ENCODE measurements at regions not wholly inside any gene's neighbourhood (a gene's known extent, or its start where the extent isn't known, plus 50 kb on each side); places are given as distances from the start of the nearest gene placed in this dataset.

DNA sequence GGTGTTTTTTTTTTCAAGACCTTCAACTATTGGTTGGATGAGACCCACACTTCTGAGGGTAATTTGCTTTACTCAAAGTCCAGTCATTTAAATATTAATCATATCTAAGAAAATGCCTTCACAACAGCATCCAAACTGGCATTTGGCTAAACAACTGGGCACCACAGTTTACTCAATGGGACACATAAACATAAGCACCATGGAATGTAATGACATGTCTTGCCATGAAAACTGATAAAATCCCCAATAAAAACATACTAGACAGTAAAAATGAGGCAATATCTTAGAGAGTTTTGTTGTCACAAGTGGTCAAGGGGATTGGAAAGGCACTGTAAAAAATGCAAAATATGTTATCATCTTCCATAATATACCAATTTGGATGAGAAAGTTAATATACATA, 838.8 kb upstream of the ADAMTS5 start:
- H3K27me3 Mint-ChIP-seq = peaks cover 6% of the 10 kb centered on the region
- DNase-seq = no peak
- H3K9me3 ChIP-seq (ENCODE audit: control insufficient read depth, low read length, poor library complexity, severe bottlenecking) = no peaks in the 10 kb centered on the region
- no peak overlapping the region for H3K27ac Mint-ChIP-seq
- no peaks in the 10 kb centered on the region for H3K36me3 Mint-ChIP-seq (ENCODE audit: low read depth)
- H3K4me1 Mint-ChIP-seq = peaks cover 7% of the 10 kb centered on the region
- ATAC-seq = no peak
- H3K4me3 Mint-ChIP-seq = no peak overlapping the region

DNA sequence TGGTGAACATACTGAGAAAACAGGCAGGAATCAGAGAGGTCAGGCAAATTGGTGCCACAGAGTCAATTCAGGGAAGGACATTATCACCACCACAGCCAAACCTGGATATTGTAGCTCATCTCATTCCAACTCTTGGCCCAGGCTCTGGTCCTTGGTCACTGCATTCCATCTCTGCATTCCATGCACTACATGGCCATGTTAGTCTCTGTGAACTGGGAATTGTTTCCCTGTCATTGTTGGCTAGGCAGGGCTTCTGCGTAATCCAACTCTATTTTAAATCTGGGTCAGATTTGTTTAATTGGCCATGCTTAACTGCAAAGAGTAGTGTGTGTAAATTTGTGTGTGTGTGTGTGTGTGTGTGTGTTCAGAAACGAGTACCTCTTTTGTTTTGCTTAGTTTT, 837.6 kb upstream of the ADAMTS5 start:
- no peak overlapping the region for H3K27ac Mint-ChIP-seq
- H3K4me3 Mint-ChIP-seq = no peak overlapping the region
- no peaks in the 10 kb centered on the region for H3K9me3 ChIP-seq (ENCODE audit: control insufficient read depth, low read length, poor library complexity, severe bottlenecking)
- H3K4me1 Mint-ChIP-seq = peaks cover 7% of the 10 kb centered on the region
- ATAC-seq (no peak), DNase-seq (no peak)
- no peaks in the 10 kb centered on the region for H3K36me3 Mint-ChIP-seq (ENCODE audit: low read depth)
- H3K27me3 Mint-ChIP-seq = peaks cover 12% of the 10 kb centered on the region

DNA sequence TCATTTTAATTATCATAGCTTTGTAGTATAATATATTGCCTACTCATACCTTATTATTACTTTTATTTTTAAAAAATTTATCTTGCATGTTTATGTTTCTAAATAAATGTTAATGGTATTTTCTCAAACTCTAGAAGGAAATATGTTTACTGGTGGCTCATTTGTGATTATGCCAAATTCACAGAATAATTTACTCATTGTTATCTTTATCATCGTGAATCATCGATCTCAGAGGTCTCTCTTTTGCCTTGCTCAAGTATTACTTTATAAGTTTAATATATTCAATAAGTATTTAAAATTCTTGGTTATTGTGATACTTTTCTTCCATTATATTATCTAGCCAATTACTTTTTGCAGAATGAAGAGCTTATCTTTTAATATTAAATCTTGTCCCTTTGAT, 836.7 kb upstream of the ADAMTS5 start:
- no peak for ATAC-seq
- DNase-seq = no peak
- H3K36me3 Mint-ChIP-seq (ENCODE audit: low read depth) = no peaks in the 10 kb centered on the region
- peaks cover 12% of the 10 kb centered on the region for H3K27me3 Mint-ChIP-seq
- H3K4me3 Mint-ChIP-seq = no peak overlapping the region
- H3K27ac Mint-ChIP-seq = no peak overlapping the region
- H3K9me3 ChIP-seq (ENCODE audit: control insufficient read depth, low read length, poor library complexity, severe bottlenecking) = no peaks in the 10 kb centered on the region
- H3K4me1 Mint-ChIP-seq = peaks cover 7% of the 10 kb centered on the region

DNA sequence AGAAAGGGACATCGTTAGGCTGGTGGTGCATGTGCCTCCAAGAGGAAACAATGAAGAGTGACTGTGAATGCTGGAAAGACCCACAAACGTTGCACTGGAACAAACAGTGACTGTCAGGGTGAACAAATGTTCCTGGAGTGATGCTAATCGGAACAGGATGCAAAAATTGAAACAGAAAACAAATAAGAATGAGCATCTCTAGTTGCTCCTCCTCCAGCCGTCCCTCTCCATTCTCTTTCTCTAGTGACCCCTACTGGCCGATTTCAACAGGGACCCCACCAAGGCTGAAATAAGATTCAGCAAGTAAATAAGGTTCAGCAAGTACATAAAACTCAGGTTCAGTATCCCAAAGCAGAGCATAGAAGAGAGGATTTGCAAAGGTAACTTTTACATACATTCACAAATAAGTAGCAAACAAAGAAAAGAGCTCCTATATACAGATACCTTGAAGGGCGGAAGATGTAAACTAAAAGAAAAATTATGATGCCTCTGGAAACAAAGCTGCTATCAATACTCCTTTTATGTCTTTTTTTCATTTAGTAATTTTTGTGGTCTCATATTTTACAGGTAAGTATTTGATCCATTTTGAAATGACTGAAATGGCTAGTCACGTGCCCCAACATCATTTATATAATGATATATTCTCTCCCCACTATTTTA, 836.1 kb upstream of the ADAMTS5 start:
- peak; percentile 41 for ATAC-seq
- Mint-ChIP-seq H3K27me3 (peaks cover 12% of the 10 kb centered on the region), H3K4me1 (peaks cover 7% of the 10 kb centered on the region), H3K36me3 (ENCODE audit: low read depth) (no peaks in the 10 kb centered on the region), H3K27ac (no peak overlapping the region), H3K4me3 (no peak overlapping the region)
- no peak for DNase-seq
- H3K9me3 ChIP-seq (ENCODE audit: control insufficient read depth, low read length, poor library complexity, severe bottlenecking) = no peaks in the 10 kb centered on the region

DNA sequence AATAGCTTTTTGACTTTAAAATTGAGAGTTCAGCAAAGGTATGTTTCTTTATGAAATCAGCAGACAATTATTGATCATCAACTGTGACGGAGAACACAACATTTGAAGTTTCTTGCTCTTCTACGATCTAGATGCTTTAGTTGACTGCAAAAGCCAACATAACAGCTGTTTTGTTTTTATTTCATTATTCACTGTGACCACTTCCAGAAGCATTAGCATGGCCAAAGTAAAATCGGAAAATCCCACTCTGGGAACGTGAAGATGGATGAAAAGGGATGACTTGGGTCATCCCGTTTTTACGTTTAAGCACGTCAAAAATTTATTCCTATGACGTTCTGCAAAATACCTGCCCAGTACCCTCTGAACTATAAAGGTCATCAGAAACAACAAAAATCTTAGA, 833.0 kb upstream of the ADAMTS5 start:
- H3K9me3 ChIP-seq (ENCODE audit: control insufficient read depth, low read length, poor library complexity, severe bottlenecking) = no peaks in the 10 kb centered on the region
- DNase-seq = no peak
- no peak overlapping the region for H3K4me3 Mint-ChIP-seq
- H3K27ac Mint-ChIP-seq = no peak overlapping the region
- peaks cover 12% of the 10 kb centered on the region for H3K27me3 Mint-ChIP-seq
- no peaks in the 10 kb centered on the region for H3K36me3 Mint-ChIP-seq (ENCODE audit: low read depth)
- ATAC-seq = no peak
- peaks cover 7% of the 10 kb centered on the region for H3K4me1 Mint-ChIP-seq

DNA sequence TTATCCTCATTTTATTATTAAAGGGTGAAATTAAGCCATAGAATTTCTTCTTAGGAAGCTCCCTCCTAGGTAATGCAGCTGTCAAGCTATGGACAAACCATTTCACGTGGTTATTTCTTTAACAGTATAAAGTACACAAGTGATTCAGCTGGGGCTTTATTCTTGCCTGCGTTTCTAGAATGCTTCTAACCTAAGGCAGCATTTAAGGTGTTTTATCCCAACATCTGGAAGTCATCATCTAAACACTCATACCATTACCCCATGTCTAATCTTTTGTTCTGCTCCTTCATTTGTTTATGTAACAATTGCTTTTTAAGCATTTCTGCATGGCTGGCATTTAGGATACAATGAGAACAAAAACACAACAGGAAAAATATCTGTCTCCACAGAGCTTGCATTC, 829.2 kb upstream of the ADAMTS5 start:
- no peaks in the 10 kb centered on the region for H3K4me1 Mint-ChIP-seq
- H3K27me3 Mint-ChIP-seq = peaks cover 9% of the 10 kb centered on the region
- no peak for ATAC-seq
- no peaks in the 10 kb centered on the region for H3K9me3 ChIP-seq (ENCODE audit: control insufficient read depth, low read length, poor library complexity, severe bottlenecking)
- H3K36me3 Mint-ChIP-seq (ENCODE audit: low read depth) = no peaks in the 10 kb centered on the region
- no peak overlapping the region for H3K27ac Mint-ChIP-seq
- H3K4me3 Mint-ChIP-seq = no peak overlapping the region
- DNase-seq = no peak

DNA sequence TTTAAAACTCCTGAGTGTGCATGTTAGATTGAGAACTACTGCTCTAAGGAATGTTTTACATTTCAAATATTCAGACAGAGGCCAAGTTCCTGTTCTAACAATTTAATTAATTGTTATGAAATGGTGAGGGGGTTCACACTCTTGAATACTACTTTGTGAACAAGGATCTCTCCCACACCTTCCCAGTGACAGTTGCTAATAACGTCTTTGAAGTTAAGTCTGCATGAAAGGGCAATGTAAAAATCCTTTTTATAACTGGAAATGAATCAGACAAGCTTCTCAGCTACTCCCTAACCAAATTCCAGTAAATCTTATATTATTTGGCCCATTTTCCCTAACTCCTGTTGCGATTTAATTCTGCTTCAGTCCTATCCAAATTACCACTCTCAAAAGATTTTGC, 828.5 kb upstream of the ADAMTS5 start:
- H3K9me3 ChIP-seq (ENCODE audit: control insufficient read depth, low read length, poor library complexity, severe bottlenecking) = no peaks in the 10 kb centered on the region
- ATAC-seq = no peak
- H3K4me3 Mint-ChIP-seq = no peak overlapping the region
- no peaks in the 10 kb centered on the region for H3K4me1 Mint-ChIP-seq
- no peak for DNase-seq
- peaks cover 4% of the 10 kb centered on the region for H3K27me3 Mint-ChIP-seq
- H3K27ac Mint-ChIP-seq = no peak overlapping the region
- H3K36me3 Mint-ChIP-seq (ENCODE audit: low read depth) = no peaks in the 10 kb centered on the region

DNA sequence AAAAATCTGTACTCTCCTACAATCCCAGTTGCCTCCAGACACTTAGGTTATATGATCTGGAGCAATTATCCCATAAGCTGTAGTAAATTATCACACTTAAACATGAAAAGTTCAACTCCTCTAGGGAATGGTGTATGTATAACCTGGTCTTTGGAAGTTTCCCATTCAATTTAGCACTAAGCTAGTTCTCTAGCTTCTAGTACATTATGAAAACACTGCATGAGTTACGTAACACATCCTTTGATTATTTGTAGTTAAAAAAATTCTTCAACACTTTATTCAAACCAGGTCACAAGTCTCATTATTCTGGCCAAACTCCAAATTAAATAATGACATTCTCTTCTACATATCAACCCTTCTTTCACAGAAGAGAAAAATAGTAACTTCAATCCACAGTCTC, 827.0 kb upstream of the ADAMTS5 start:
- Mint-ChIP-seq H3K36me3 (ENCODE audit: low read depth) (no peaks in the 10 kb centered on the region), H3K27ac (no peak overlapping the region), H3K4me3 (no peak overlapping the region), H3K4me1 (no peaks in the 10 kb centered on the region), H3K27me3 (no peaks in the 10 kb centered on the region)
- H3K9me3 ChIP-seq (ENCODE audit: control insufficient read depth, low read length, poor library complexity, severe bottlenecking) = no peaks in the 10 kb centered on the region
- no peak for ATAC-seq
- no peak for DNase-seq

DNA sequence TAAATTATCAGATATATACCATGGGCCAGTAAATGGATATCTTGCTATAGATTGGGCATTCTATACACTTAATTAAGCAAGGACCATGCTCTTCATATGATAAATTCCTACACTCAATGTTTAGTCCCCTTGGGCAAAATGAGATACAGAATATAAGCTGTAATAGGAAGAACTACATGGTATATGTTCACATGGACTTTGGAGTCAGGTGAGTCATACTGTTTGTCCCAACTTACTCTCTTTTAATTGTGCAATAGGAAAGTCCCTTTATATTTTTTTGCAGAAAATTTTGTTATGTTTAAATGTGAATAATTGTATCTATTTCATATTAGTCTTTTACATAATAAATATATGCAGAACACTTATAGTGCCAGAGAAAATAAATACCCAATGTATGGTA, 820.2 kb upstream of the ADAMTS5 start:
- H3K4me3 Mint-ChIP-seq = no peak overlapping the region
- ATAC-seq (no peak), DNase-seq (no peak)
- H3K27me3 Mint-ChIP-seq = no peaks in the 10 kb centered on the region
- H3K27ac Mint-ChIP-seq = no peak overlapping the region
- H3K36me3 Mint-ChIP-seq (ENCODE audit: low read depth) = no peaks in the 10 kb centered on the region
- no peaks in the 10 kb centered on the region for H3K4me1 Mint-ChIP-seq
- no peaks in the 10 kb centered on the region for H3K9me3 ChIP-seq (ENCODE audit: control insufficient read depth, low read length, poor library complexity, severe bottlenecking)

DNA sequence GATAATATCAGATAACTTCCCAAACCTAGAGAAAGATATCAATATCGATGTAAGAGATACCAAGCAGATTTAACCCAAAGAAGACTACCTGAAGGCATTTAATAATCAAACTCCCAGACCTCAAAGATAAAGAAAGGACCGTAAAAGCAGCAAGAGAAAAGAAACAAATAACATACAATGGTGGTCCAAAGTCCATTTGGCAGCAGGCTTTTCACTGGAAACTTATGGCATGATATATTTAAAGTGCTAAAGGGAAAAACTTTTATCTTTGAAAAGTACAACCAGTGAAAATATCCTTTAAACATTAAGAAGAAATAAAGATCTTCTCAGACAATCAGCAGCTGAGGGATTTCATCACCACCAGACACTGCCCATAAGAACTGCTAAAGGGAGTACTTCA, 812.7 kb upstream of the ADAMTS5 start:
- H3K4me1 Mint-ChIP-seq = no peaks in the 10 kb centered on the region
- H3K27ac Mint-ChIP-seq = no peak overlapping the region
- DNase-seq = no peak
- H3K27me3 Mint-ChIP-seq = no peaks in the 10 kb centered on the region
- H3K36me3 Mint-ChIP-seq (ENCODE audit: low read depth) = no peaks in the 10 kb centered on the region
- H3K9me3 ChIP-seq (ENCODE audit: control insufficient read depth, low read length, poor library complexity, severe bottlenecking) = no peaks in the 10 kb centered on the region
- no peak overlapping the region for H3K4me3 Mint-ChIP-seq
- no peak for ATAC-seq

DNA sequence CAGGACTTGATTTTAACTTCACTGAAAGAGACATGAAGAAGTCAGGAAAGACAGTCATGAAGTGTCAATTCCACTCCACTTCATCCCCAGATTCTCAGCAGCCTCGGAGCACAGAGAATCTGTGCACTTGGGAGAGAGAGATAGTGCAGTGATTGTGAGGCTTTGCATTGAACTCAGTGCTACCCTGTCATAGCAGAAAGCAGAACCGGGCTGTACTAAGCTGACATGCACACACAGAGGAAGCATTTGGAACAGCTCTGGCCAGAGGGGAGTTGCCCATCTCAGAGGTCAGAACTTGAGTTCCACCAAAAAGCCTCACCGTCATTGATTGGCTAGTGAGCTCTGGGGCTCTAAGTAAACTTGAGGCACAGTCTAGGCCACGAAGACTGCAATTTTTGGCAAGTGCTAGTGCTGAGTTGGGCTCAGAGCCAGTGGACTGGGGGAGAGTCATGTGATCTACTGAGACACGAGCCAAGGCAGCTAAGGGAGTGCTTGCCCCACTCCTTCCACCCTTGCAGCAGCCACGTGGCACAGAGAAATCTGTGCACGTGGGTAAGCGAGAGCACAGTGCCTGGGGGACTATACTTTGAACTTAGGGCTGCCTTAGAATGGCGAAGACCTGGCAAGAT, 810.2 kb upstream of the ADAMTS5 start:
- Mint-ChIP-seq H3K4me1 (no peaks in the 10 kb centered on the region), H3K27me3 (no peaks in the 10 kb centered on the region), H3K27ac (no peak overlapping the region), H3K4me3 (no peak overlapping the region), H3K36me3 (ENCODE audit: low read depth) (no peaks in the 10 kb centered on the region)
- no peak for DNase-seq
- no peaks in the 10 kb centered on the region for H3K9me3 ChIP-seq (ENCODE audit: control insufficient read depth, low read length, poor library complexity, severe bottlenecking)
- no peak for ATAC-seq

DNA sequence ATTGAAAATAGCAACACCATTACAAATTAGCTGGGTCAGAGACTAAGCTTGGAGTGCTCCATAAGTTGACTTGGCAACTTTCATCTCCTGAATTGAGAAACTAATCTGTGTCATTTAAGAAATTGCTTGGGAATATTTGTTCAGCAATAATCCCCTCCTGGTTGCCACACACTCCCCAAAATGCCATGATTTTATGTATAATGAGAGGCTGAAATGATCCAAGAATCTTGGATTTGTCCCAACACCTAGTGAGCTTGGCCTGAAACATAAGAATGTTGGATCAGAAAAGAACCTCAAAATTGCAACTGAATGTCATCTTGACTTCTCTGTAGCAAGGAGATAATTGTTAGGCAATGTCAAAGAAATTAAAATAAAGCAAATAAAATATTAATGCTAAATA, 805.9 kb upstream of the ADAMTS5 start:
- Mint-ChIP-seq H3K4me1 (no peaks in the 10 kb centered on the region), H3K27me3 (no peaks in the 10 kb centered on the region), H3K4me3 (no peak overlapping the region), H3K36me3 (ENCODE audit: low read depth) (no peaks in the 10 kb centered on the region), H3K27ac (no peak overlapping the region)
- H3K9me3 ChIP-seq (ENCODE audit: control insufficient read depth, low read length, poor library complexity, severe bottlenecking) = no peaks in the 10 kb centered on the region
- no peak for ATAC-seq
- DNase-seq = no peak

DNA sequence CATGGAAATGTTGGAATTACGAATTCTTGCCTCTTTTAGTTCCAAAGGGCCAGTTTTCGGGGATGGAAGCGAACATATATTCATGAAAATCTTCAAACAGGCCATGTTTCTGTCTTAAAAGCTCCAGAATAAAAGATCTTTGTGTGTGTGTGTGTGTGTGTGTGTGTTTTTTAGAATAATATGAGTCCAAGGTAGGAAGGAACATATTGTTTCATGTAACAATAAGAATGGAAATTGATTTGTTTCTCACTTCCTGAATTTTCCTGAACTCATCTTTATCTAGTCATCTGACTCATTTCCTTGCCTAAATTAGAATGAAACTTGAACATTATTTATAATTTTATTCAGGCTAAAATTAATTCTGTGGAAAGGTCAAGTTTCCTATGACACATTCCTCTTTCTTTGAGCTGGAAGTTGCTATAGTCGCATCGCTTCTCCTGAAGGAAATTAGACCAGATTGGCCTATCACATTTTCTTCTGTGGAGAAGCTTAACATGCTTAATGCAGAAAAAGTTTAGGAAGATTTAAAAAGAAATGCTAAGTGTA, 805.1 kb upstream of the ADAMTS5 start:
- Mint-ChIP-seq H3K4me3 (no peak overlapping the region), H3K27ac (no peak overlapping the region), H3K4me1 (no peaks in the 10 kb centered on the region), H3K36me3 (ENCODE audit: low read depth) (no peaks in the 10 kb centered on the region), H3K27me3 (no peaks in the 10 kb centered on the region)
- ATAC-seq = no peak
- DNase-seq = no peak
- H3K9me3 ChIP-seq (ENCODE audit: control insufficient read depth, low read length, poor library complexity, severe bottlenecking) = no peaks in the 10 kb centered on the region

DNA sequence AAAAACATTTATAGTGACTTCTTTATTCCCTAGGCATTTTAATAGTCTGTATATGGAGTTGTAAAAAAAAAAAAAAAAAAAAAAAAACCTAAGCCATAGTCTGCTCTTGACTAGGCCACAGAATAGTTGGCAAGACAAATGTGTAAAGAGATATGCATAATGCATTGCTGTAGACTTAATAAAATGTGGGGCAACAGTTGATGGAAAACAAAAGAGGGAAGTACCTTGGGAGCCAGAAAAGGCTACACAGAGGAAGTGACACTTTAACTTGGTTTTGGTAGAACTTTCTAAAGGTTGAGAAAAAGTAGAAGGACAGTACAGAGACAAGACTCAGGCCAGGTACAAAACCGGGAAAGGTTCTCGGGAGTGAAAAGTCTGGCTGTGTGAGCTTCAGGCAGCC, 802.9 kb upstream of the ADAMTS5 start:
- Mint-ChIP-seq H3K27ac (no peak overlapping the region), H3K27me3 (no peaks in the 10 kb centered on the region), H3K4me3 (no peak overlapping the region), H3K36me3 (ENCODE audit: low read depth) (no peaks in the 10 kb centered on the region), H3K4me1 (no peaks in the 10 kb centered on the region)
- DNase-seq (no peak), ATAC-seq (no peak)
- no peaks in the 10 kb centered on the region for H3K9me3 ChIP-seq (ENCODE audit: control insufficient read depth, low read length, poor library complexity, severe bottlenecking)
